ENCODE measurements at regions not wholly inside any gene's neighbourhood (a gene's known extent, or its start where the extent isn't known, plus 50 kb on each side); places are given as distances from the start of the nearest gene placed in this dataset.

DNA sequence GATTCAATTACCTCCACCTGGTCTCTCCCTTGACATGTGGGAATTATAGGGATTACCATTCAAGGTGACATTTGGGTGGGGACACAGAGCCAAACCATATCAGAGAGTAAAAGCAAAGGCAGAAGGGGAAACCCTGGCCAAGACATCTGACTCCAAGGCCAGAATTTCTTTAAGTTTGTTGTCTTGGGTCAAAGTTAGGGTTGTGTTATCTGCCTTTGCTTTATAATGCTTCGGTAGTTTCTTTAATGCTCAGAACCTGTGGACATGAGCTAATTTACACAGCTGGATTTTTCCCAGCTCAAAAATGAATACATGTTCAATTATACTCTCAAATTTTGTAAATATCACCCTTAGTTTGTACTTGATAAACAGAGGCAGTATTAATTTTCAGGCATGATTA lies 1074.4 kb downstream of the ADGRL2 start:
- DNase-seq (ENCODE audit: low spot score) = no peak

DNA sequence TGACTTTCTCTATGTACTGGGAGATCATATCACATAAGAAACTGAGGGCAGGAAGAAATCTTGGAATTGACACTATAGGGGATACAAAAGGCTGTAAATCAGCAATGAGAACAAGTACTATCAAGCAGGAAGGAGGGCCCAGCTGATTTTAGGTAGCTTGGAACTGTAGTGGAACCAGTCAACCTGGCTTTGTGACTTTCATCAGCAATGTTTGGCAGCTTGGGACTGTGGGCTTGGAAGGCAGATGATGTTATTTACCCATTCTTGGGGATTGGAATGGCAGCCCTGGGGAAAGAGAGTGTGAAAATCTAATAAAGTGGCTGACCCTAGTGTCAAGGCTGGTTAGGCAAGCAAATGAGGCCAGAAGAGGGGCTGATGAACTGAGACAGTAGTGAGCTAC lies 1073.3 kb downstream of the ADGRL2 start:
- DNase-seq (ENCODE audit: low spot score) = no peak

DNA sequence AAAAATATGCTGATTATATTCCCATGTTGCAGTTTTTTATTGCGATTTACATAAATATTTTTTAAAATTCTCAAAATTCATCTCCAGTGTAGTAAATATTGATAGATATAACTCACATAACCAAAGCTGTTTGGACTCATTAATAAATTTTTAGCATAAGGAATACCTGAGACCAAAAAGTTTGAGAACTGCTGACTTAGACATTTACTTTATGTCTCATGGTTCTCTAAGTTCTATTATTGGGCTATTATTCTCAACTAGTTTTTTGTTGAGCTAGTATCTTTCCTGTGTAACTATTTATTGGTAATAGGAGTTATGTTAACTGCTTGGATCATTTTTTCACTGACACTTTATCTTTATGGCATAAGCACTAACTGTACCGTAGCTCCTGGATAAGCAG lies 1069.6 kb downstream of the ADGRL2 start:
- no peak for DNase-seq (ENCODE audit: low spot score)

DNA sequence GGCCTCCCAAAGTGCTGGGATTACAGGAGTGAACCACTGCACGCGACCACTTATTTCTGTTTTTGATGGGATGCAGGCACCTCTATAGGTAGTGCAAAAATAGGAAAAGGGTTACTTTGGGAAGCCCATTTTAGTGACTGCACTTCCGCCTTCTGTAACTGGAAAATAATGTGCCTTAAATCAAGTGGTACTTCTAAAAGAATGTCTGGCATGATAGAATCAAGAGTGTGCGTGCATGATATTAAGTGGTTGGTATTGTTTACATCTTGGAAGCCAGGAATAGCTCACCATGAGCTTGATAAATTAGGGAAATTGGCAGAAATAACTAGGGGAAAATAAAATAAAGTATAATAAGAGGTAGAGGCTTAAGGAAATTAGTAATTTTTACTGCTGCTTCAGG lies 1067.0 kb downstream of the ADGRL2 start:
- no peak for DNase-seq (ENCODE audit: low spot score)

DNA sequence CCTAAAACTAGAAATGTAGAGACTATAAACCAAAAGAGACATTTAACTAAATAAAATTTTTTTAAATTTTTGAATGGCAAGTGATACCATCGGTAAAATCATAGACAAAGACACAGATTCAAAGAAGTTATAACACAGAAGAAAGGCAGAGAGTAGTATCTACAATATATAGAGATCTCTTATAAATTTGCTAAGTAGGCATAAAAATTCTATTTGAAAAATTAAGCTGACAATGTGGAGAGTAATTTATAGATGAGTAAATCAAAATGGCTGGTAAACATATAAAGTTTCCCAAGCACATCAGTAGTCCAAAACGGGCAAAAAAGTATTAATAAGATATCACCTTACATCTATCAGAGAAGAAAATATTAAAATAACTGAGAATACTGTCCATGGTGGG lies 1061.0 kb downstream of the ADGRL2 start:
- no peak for DNase-seq (ENCODE audit: low spot score)

DNA sequence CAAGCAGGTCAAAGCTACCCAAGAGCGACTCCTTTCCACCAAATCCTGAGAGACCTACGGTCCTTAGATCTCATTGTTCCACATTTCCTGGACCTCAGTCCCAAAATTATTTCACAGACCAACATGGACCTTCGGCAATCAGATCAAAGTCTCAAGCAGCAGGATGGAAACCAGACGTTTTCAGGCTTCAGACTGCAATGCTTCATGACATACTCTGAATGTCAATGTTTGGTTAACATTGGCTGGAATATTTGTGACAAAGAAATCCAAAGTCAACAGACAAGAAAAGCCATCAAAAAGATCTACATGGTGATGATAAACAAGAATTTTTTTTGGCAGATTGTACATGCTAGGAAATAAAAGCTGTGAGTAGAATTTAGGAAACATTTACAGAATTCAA lies 1057.3 kb downstream of the ADGRL2 start:
- no peak for DNase-seq (ENCODE audit: low spot score)

DNA sequence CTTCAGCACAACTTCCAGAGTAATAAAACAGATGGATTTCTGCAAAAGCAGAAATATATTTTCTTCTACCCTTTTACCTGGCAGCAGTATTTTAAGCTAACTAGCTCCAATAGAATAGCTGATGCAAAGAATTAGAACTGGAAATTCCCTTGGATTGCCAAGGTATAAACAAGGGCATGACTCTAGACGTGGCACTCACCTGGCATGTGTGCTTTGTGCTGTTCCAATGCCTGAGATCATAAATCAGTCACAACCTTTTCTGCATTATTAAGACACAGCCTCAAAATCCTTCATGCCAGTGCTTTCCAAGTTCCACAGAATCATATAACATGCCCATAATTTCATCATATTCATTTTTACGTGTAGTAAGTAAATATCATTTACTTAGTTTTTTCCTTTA lies 1048.7 kb downstream of the ADGRL2 start:
- DNase-seq (ENCODE audit: low spot score) = no peak

DNA sequence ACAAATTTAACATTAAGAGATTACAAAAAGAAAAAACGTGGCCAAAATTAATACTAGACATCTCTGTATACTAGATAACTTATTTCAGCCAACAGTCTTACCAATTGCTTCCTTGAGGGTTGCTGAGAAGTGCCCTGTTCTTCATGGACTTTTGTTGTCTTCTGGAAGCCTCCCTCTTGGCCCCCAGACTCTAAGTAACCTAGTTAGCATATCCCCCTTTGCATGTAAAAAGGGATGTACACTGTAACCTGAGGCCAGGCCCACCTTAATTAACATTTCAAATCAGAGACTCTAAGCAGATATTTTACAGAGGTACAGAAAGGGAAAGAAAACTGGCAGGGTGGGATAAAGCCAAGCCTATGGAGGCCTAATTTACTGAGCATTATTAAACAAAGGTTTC lies 1047.3 kb downstream of the ADGRL2 start:
- DNase-seq (ENCODE audit: low spot score) = no peak

DNA sequence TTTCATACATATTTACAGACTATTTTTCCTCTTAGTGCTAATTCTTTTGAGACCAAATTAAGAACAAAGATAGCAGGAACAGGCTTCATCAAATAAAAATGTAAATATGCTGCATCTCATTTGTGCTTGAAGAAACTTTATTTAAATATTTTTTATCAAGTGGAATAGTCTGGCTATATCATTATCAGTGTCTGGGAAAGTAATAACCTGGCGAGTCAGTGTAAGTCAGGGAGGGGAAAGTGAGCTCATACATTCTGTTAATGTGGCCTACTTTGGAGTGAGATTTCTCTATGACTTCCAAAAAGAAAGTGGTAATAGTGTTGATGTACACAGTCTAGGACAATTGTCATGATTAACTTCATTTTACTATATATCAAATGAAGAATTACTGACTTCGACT lies 1045.1 kb downstream of the ADGRL2 start:
- no peak for DNase-seq (ENCODE audit: low spot score)

DNA sequence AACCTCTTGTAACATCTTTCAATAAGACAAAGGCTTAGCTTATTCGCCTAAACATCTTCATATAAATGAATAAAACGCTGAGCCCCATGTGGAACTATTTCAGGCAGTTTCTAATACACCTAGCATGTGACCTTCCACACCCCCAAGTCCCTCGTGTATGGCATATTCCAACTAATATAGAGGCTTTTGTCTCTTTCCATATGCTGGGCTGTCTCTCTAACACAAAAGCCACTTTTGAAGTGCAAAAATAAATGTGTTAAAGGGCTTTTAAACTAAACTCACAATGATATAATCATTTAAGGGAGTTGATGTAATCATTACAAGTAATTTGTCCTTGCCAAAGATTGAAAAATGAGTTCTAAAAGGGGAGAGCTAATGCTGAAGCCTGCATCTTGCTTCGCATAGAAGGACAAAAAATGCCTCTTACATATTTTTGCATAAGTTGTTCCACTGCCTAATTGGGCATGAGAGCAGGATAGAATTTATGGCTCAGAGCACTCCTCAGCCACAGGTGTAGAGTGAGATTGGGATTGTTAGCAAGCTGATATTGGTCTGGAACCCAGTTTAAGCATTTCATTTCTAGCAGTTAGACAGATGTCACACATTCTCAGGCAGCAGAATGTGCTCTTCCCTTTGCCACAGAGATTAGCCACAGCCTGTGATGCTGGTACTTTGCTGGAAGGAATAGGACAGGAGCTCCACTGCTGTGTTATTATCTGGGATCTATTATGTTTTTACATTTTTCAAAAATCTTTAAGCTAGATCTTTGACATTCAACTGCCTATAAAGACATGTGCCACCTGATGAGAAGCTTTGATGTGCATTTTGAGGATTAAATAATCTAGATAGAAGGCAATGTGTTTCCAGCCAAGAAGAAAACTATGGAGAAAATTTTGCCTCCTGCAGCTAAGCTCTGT lies 1044.4 kb downstream of the ADGRL2 start:
- no peak for DNase-seq (ENCODE audit: low spot score)

DNA sequence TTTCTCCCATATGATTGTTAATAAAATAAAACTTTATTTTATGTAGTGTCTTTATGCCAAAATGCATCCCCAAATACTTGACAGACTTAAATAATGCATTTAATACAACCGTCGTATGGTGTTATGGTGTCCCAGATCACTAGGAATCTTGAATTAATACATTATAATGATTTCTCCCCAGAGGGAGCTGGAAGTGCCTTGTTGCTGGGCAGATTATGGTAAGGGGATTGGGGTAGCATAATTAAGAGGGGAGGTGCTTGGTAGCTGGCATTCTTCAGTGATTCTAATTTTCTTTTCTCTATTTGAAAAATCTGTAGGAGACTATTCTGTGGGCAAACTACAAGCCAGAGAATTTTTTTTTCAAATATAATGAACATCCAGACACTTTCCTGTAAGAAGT lies 1043.7 kb downstream of the ADGRL2 start:
- no peak for DNase-seq (ENCODE audit: low spot score)

DNA sequence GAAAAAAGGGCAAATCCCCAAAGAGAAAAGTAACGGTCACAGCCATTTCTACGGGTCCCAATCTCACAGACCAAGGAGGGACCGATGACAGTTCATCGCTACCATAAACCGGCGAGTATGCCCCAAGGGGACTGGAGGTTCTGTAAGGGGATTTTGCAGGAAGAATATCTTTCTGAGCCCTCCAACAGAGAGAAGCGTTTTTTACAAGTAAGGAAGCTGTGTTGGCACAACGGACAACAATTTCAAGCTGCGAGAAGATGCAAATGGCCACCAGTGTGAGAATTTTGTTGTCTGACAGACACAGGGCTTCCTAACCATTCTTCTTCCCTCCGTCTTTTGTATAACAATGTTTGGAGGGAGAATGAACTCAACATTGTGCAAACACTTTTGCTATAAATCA lies 1043.1 kb downstream of the ADGRL2 start:
- DNase-seq (ENCODE audit: low spot score) = no peak

DNA sequence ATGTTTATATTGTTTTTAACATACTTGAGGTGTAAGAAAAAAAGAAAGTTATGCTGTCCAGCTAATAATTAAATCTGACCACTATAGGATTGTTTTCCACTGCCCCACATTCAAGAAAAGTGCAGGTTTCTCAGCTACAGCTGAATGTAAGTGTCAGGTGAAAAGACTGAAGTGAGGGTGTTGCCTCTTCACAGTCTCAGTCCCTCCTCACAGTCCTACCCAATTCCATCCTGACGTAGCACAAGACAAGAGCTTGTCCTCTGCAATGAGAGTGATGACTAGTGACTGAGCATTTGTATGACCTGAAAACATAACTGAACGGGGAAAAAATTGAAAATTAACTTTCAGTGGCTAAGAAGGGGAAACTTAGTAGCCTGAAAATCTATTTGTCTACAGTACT lies 1039.5 kb downstream of the ADGRL2 start:
- no peak for DNase-seq (ENCODE audit: low spot score)

DNA sequence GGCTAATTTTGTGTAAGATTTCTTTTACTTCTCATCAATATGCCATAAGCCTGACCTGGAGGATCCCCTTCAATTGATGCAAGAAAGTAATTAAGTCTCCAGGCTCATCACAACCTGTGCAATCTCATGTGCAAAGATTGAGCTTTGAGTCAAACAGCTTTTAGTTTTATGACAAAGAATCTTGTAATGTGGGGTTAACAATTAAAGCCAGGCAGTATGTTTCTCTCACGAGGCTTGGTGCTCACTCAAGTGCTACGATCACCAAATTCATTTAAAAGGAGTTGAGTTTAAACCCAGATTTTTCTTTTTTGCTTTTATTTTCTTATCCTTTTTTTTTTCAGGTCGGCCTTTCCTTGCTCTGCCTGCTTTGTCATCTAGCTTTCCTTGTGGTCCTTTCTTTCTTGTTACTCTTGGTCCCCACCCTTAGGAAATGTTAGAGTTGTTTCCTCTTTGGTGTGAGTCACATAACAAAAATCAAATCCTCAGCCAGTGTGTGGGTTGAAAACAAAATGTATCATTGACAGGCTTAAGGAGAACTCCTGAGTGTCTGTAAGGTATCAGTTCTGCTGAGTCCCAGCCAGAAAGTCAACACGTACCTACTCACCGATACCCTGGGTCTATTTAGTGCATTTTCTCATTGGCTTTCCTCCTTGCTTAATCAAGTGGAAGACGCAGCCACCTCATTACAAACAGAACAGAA lies 1037.2 kb downstream of the ADGRL2 start:
- DNase-seq (ENCODE audit: low spot score) = no peak

DNA sequence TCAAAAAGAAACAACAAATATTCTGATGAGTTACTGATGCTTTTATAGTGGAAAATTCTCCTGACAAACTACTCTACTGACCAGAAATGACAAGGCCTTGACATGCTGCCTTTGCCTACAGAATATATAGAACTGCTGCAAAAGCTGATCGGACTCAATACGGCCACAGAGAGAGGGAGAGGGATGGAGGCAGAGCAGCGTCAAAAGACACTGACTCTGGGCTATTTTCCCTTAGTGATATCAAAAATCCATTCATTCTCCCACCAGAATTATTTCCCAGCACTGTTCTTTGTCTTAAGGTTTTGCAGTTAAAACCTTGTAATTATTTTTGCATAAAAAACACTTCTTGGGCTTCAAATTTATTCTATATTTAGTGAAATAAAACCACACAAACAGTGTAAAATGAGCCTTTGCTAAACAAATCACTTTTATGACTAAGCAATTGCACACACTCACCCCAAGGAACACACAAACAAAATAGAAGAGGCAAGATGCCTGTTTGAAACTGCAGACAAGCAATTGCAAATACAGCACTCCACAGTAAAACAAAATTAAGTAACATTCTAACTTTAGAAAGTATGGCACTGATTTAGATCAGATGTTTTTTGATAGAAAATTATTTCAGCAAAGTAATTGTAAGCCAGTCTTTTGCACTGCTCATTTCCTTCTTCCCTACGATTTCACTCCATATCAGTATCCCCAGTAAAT lies 1036.4 kb downstream of the ADGRL2 start:
- no peak for DNase-seq (ENCODE audit: low spot score)

DNA sequence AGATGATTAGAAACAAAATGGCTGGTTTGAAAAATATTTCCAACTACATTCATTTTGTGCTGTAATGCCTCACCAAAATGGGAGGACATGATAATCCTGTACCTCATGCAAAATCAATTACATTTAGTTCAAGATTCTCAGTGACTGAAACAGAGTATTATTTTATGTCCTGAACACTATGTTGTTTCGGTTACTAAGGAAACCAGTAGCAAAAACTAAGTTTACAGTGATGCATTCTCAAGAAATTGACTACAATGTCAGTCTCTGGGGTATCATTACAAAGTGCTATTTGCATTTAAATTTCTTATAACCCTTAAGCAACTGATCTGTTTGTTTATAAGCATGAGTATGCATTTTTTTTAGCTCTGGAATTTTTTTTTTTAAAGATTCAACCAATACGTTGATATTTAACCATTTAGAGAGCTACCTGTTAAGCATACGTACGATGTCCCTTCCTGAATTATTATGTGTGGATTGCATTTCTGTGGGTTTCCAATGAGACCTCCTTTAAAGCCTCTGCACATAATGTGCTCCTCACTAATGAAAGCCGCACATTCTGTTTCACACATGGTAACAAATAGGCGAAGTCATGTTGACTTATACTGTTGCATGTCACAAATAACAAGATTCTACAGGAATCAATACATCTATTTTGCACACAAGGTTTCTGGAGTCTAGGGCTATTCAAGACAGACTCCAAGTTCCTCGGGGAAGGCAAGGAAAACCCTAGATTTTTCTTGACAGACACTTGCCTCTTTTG lies 1035.7 kb downstream of the ADGRL2 start:
- no peak for DNase-seq (ENCODE audit: low spot score)

DNA sequence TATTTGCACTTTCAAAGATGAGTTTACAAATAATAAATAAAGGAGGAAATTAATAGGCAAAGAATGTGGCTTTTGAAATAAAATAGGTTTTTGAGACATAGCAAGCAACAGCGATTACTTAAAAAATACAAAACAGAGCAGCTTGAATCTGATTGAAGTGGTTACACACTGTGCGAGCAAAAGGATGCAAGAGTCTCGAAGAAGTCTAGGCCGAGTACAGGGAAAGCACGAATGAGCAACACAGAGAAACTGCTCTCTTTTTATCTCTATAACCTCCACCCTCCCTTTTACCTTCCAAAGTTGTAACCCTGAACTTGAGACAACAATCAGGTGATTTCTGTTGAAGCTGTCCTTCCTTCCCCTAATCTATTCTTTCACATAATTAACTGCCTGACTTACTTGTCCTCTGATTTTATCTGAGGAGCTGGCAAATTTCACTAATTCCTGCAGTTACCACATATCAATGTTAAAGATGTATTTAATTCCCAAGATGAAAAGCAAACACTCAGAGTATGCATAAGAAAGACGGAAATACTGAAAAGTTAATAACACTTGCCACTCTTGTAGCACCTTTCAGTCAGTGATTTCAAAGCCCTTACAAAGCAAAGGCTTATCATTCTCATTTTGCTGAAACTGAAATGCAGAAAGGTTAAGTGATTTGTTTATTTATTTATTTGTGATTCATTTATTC lies 1030.1 kb downstream of the ADGRL2 start:
- DNase-seq (ENCODE audit: low spot score) = no peak

DNA sequence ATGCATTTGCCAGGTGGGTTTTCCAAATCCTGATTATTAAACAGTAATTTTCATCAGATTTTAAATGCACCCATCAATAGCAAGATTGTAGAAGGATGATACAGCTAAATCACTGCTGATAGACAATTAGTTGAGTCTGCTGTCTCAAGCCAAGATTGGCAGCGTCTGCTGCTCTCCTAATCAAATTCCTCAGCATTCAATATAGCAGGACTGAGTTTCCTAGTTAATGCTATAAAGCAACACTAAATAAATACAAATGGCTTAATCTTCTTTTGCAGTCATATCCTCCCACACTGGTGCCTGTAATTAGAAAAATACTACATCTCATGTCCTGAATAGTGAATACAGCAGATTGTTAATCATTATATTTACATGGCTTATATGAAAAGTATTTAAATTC lies 1028.8 kb downstream of the ADGRL2 start:
- no peak for DNase-seq (ENCODE audit: low spot score)

DNA sequence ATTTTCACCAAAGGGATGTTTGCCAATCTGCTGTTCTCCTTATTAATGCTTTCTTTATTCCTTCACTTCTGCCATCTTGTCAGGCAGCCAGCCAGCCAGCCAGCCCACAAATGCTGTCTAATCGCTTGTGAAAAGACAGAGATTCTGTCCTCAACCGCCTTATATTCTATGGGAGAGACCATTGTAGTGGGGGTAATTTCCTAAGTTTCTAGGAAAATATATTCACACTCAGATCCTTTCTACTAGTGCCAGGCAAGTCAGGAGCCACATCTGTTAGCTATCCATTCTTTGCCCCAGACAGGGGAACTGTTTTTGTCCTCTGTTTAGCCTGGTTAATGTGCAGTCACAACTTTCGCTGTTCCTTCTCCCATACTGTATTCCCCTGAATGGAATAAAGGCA lies 1023.1 kb downstream of the ADGRL2 start:
- DNase-seq (ENCODE audit: low spot score) = no peak

DNA sequence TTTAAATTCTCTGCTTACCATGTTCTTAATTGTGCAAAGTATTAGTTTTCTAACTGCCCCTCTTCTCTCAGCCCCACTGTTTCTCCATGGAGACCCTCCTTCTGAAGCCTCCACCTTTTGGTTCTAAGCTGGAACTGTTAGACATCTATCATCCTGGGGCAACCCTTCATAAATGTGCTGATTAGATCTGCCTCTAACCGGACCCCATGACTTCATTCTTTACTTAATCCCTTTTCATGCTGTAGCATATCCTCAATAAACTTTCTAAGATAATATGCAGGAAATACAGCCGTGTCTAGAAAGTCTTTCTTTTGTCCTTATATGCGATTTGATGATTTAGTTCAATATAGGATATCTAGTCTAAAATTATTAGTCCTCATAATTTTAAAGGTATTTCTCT lies 1020.1 kb downstream of the ADGRL2 start:
- DNase-seq (ENCODE audit: low spot score) = no peak

DNA sequence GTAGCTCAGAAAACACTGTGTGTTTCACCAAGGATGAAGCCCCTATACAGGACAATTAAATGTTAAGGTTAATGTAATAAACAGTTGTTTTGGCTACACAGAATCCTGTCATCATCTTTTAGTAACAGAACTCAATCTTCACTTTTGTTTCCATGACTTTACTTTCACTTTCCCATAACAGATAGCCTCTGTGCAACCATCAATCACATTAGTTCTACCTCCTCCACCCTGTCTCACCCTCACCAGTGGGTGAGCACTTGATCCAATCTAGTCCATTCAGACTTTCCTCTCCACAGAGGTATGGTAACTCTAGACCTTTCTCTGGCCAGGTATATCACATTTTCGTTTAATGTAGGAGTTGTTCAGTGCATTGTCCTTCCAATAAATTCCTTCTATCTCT lies 1018.5 kb downstream of the ADGRL2 start:
- no peak for DNase-seq (ENCODE audit: low spot score)

DNA sequence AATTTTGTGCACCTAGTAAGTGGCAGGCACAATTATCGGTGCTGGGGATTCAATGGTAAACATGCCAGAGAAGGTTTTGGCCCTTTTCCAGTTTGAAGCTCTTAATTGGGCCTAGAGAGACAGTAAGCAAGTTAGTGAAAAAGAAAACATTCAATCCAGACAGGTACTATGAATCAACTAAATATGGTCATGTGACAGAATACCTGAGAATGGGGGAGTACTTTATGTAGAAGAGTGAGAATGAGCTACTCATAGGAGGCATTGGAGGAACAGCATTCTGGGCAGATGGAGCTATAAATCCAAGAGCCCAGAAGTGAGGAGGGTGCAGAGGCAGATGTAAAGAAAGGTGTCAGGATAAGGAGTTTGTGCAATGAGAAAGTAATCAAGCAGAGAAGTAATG lies 1017.9 kb downstream of the ADGRL2 start:
- no peak for DNase-seq (ENCODE audit: low spot score)
